Psoas muscle (tissue), 7 donors: ENCODE measurements at regions not wholly inside any gene's neighbourhood (a gene's known extent, or its start where the extent isn't known, plus 50 kb on each side); places are given as distances from the start of the nearest gene placed in this dataset.

ENCODE experiments used
- ATAC-seq, 4 donors: fragments of 200-7000 bp; cut with Tn5 transposase; one replicate each; pipeline ENCODE4 v1.9.1; 2020; ENCODE audit warnings: moderate library complexity in 3 of 4, mild to moderate bottlenecking in 2 of 4
- DNase-seq, 2 donors: peaks; one replicate each; pipeline ENCODE4 v3.0.0-alpha.2; 2020
- H3K27ac ChIP-seq: fragments of 200-600 bp; one replicate; pipeline ENCODE4 v1.8.0; 2022
- H3K27me3 ChIP-seq, 3 donors: fragments of 200-600 bp in 1 of 3; one replicate each; pipeline versions ENCODE4 v1.6.1 to v1.8.0; 2013 to 2022; ENCODE audit warnings: low read length in 2 of 3, mild to moderate bottlenecking in 2 of 3, moderate library complexity in 1 of 3; ENCODE audit not compliant: insufficient read depth in 3 of 3
- H3K36me3 ChIP-seq, 2 donors: fragments of 200-600 bp in 1 of 2; one replicate each; pipeline versions ENCODE4 v1.6.1 to v1.8.0; 2013 to 2022; ENCODE audit warnings: low read depth in 1 of 2, mild to moderate bottlenecking in 1 of 2, moderate library complexity in 1 of 2; ENCODE audit not compliant: insufficient read depth in 1 of 2
- H3K4me1 ChIP-seq: fragments of 200-600 bp; one replicate; pipeline ENCODE4 v1.8.0; 2022
- H3K4me3 ChIP-seq: fragments of 200-600 bp; one replicate; pipeline ENCODE4 v1.8.0; 2022; ENCODE audit warnings: mild to moderate bottlenecking
- H3K9me3 ChIP-seq: fragments of 200-600 bp; one replicate; pipeline ENCODE4 v1.8.0; 2022
- WGBS, 3 donors: extraction: QIAGEN DNeasy Blood & Tissue Kit; methylation state at CpG; one replicate each; pipeline versions ENCODE4 v1.1.6 to v1.1.7; 2013; 5-methylcytosine and 5-hydroxymethylcytosine counted together
- intact Hi-C, 2 donors: fragments of 100-400 bp; cut with DNase I; formaldehyde crosslinking; loops; one replicate each; pipeline versions ENCODE4 v1.11.0 to v1.14.2; 2022
- TF ChIP-seq, protein P1 (sequence below): fragments of 200-600 bp; IDR thresholded peaks from one replicate; pipeline ENCODE4 v1.8.0; 2022; ENCODE audit warnings: antibody characterized with exemption
- donor health status: healthy with polysubstance abuse.
- donor health status: DM: no; HTN: no; CAD: no; lungs with moderate emphysema.
- donor health status: Bipolar disorder and iron deficiency.
- donor health status: healthy.
- donor health status: DM: yes; HTN: yes; CAD: no.
- donor health status: DM: no; HTN: no; CAD: no.
- donor health status: DM: yes; HTN: yes; CAD: no.

DNA sequence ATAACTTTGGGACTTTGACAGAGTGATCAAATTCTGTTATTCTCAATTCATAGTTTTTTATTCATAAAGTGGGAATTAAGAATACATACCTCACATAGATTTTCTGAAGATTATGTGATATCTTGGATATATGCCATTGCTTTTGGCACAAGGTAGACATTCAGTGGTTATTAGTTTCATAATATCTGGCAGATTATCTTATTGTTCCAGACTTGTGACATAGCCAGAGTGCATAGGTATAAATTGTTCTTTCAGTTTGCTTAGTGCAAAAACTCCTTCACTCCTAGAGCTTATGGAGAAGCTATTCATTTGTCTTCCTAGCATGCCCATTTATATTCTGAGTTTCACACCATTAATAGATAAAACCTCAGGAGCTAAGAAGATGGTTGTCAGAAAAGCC, 222.0 kb downstream of the KCNE4 start:
- Histone ChIP-seq H3K4me3 (no peak overlapping the region), H3K27ac (no peak overlapping the region), H3K36me3 (no peaks in the 10 kb centered on the region), H3K4me1 (no peaks in the 10 kb centered on the region), H3K27me3 (no peaks in the 10 kb centered on the region), H3K9me3 (no peaks in the 10 kb centered on the region)
- TF ChIP-seq, protein P1, sequence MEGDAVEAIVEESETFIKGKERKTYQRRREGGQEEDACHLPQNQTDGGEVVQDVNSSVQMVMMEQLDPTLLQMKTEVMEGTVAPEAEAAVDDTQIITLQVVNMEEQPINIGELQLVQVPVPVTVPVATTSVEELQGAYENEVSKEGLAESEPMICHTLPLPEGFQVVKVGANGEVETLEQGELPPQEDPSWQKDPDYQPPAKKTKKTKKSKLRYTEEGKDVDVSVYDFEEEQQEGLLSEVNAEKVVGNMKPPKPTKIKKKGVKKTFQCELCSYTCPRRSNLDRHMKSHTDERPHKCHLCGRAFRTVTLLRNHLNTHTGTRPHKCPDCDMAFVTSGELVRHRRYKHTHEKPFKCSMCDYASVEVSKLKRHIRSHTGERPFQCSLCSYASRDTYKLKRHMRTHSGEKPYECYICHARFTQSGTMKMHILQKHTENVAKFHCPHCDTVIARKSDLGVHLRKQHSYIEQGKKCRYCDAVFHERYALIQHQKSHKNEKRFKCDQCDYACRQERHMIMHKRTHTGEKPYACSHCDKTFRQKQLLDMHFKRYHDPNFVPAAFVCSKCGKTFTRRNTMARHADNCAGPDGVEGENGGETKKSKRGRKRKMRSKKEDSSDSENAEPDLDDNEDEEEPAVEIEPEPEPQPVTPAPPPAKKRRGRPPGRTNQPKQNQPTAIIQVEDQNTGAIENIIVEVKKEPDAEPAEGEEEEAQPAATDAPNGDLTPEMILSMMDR = no peak
- DNase-seq = no peak
- no peak for ATAC-seq
- intact Hi-C loops = no loop called here

DNA sequence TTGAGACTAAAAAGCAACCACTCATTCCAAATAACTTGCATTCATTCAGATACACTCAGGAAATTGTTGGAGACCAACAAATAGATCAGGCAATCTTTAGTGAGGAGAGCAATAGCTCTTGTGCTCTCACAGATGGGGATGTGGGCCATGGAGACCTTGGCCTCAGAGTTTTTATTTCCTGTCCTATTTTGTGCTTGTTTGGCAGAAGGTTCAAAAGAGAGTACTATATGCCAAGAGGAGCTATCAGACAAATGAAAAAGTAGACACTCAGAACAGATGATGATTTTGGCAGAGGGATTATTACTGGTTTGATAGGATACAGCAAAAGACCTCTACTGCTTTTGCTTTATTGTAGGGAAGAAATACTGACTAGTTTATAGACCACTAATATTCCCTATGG, 230.2 kb downstream of the KCNE4 start:
- intact Hi-C loops = no loop called here
- DNase-seq (no peak), ATAC-seq (no peak)
- no peak overlapping the region for H3K4me3 ChIP-seq
- no peaks in the 10 kb centered on the region for H3K36me3 ChIP-seq
- TF ChIP-seq, protein P1 = no peak
- no peaks in the 10 kb centered on the region for H3K27me3 ChIP-seq
- no peak overlapping the region for H3K27ac ChIP-seq
- no peaks in the 10 kb centered on the region for H3K9me3 ChIP-seq
- no peaks in the 10 kb centered on the region for H3K4me1 ChIP-seq

DNA sequence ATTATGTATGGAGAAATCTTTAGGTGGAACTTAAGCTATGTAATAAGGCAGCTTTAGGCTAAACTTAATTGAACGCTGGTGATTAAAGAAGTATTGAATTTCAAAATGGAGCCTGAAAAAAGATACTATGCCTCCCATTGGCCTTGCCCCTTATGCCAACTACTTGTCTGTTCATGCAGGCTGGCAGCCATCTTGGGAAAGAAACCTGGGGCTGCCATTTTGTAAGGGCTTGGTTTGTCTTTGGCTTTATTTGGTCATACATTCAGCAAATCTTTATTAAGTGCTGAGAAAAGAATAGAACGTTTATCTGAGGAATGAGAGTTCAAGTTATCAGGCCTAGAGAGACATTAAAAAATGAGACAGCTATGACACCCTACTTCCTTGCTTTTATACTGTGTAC, 231.3 kb downstream of the KCNE4 start:
- Histone ChIP-seq H3K4me3 (no peak overlapping the region), H3K27ac (no peak overlapping the region), H3K36me3 (no peaks in the 10 kb centered on the region), H3K4me1 (no peaks in the 10 kb centered on the region), H3K27me3 (no peaks in the 10 kb centered on the region), H3K9me3 (no peaks in the 10 kb centered on the region)
- WGBS, 3 donors = 57 to 74% (median 71%) methylated on average over 2 of the region's 2 CpGs
- no peak for ATAC-seq
- TF ChIP-seq, protein P1 = no peak
- DNase-seq = no peak
- intact Hi-C loops = no loop called here

DNA sequence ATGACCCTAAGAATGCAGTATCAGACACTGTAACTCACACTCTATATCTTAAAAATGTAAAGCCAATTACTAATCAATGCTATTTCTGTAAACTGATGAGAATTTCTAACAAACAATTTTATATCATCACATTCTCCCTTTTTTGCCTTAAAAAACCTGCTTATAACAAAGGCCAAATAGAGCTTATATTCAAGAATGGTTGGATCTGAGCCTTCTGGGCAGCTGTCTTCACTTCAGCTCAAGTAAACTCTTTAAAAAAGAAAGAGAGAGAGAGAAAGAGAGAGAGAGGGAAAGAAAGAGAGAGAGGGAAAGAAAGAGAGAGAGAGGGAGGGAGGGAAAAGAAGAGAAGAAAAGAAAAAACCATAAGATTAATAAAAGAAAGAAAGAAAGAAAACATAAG, 231.8 kb downstream of the KCNE4 start:
- no peak for DNase-seq
- Histone ChIP-seq H3K4me1 (no peaks in the 10 kb centered on the region), H3K27ac (no peak overlapping the region), H3K27me3 (no peaks in the 10 kb centered on the region), H3K9me3 (no peaks in the 10 kb centered on the region), H3K36me3 (no peaks in the 10 kb centered on the region), H3K4me3 (no peak overlapping the region)
- TF ChIP-seq, protein P1 = no peak
- no peak for ATAC-seq
- intact Hi-C loops = no loop called here

DNA sequence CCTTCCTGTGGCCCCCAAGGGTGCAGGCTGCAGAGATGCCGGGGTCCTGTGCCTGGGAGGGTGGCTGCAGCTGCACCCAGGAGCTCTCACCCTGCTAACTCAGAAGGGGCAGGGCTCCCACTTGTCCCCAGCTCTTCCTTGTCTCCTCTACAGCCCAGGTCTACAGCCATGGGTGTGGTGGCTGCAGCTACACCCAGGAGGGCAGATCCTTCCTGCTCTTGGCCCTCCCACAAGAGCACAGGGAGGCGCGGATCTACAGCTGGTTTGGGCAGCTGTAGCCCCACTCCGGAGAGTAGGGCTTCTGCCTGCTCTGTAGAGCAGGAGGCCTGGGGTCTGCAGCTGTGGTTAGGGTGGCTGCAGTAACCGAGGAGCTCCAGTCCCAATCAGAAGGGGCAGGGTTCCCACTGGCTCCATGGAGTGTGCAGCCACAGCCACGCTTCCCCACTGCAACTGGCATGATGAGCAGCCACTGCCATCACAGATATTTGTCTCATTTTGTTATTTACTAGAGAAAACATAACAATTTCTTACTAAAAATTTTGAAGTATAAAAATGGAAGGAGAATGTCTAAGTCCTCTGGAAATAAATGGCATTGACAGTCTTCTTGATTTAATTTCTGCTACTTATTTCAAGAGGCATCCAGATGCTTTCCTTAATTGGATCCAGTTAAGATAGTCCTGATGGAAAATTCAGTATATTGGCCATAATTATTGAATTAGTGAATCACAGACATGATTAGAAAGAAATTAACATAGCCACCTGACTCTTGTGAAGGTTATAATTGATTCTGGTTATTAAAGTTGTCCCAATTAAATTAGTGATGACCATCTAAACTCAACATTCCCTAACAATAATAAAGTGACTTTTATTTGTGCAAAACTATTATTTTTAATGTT, 233.6 kb downstream of the KCNE4 start:
- ATAC-seq (no peak), DNase-seq (no peak)
- Histone ChIP-seq H3K27me3 (no peaks in the 10 kb centered on the region), H3K36me3 (no peaks in the 10 kb centered on the region), H3K9me3 (no peaks in the 10 kb centered on the region), H3K4me1 (no peaks in the 10 kb centered on the region), H3K27ac (no peak overlapping the region), H3K4me3 (no peak overlapping the region)
- intact Hi-C loops = no loop called here
- WGBS, 3 donors = 72 to 82% (median 82%) methylated on average over 5 to 6 of the region's 6 CpGs
- TF ChIP-seq, protein P1 = no peak
